Mesenchymal stem cell (in vitro differentiated cells and primary cell): ENCODE measurements at regions not wholly inside any gene's neighbourhood (a gene's known extent, or its start where the extent isn't known, plus 50 kb on each side); places are given as distances from the start of the nearest gene placed in this dataset.
A peak's percentile ranks its signal among the peaks of the same experiment; 100 is the strongest.

Source experiments
- DNase-seq: peaks from one replicate; pipeline ENCODE4 v3.0.0-alpha.2; 2013
- H2AFZ ChIP-seq: one replicate; pipeline ENCODE4 v1.6.1; 2013; ENCODE audit warnings: low read depth, mild to moderate bottlenecking, control low read depth, inconsistent platforms, low read length, moderate library complexity
- H2AK5ac ChIP-seq: 2 replicates; pipeline ENCODE4 v1.6.1; 2013; ENCODE audit warnings: low read length, moderate library complexity, mild to moderate bottlenecking, inconsistent platforms; ENCODE audit not compliant: severe bottlenecking
- H2BK120ac ChIP-seq: one replicate; pipeline ENCODE4 v1.6.1; 2013; ENCODE audit warnings: low read depth, mild to moderate bottlenecking, inconsistent platforms, low read length, moderate library complexity
- H2BK12ac ChIP-seq, 2 experiments: one replicate each; pipeline ENCODE4 v1.6.1; 2013; ENCODE audit warnings: inconsistent platforms in 2 of 2, low read length in 2 of 2, mild to moderate bottlenecking in 2 of 2, moderate library complexity in 2 of 2, control low read depth in 1 of 2
- H2BK15ac ChIP-seq: one replicate; pipeline ENCODE4 v1.6.1; 2013; ENCODE audit warnings: mild to moderate bottlenecking, low read depth, inconsistent platforms; ENCODE audit not compliant: poor library complexity, severe bottlenecking
- H2BK5ac ChIP-seq: 2 replicates; pipeline ENCODE4 v1.6.1; 2013; ENCODE audit warnings: low read depth, mild to moderate bottlenecking, low read length, control low read depth, inconsistent platforms; ENCODE audit not compliant: poor library complexity, severe bottlenecking
- H3K14ac ChIP-seq, 2 experiments: one replicate each; pipeline ENCODE4 v1.6.1; 2013; ENCODE audit warnings: inconsistent platforms in 2 of 2, low read length in 2 of 2, control low read depth in 1 of 2, mild to moderate bottlenecking in 1 of 2, moderate library complexity in 1 of 2
- H3K18ac ChIP-seq, 2 experiments: one replicate each; pipeline ENCODE4 v1.6.1; 2013; ENCODE audit warnings: inconsistent platforms in 2 of 2, low read length in 2 of 2, control low read depth in 1 of 2, low read depth in 1 of 2, mild to moderate bottlenecking in 1 of 2
- H3K23ac ChIP-seq, 2 experiments: one replicate each; pipeline ENCODE4 v1.6.1; 2013; ENCODE audit warnings: inconsistent platforms in 2 of 2, low read length in 2 of 2, mild to moderate bottlenecking in 2 of 2, moderate library complexity in 2 of 2, control low read depth in 1 of 2
- H3K27ac ChIP-seq: 2 replicates; pipeline ENCODE4 v1.5.1; 2013; ENCODE audit warnings: mild to moderate bottlenecking, moderate library complexity, low read length, control low read depth, inconsistent platforms; ENCODE audit not compliant: poor library complexity, severe bottlenecking
- H3K27me3 ChIP-seq, 2 experiments: 2 replicates each; pipeline versions ENCODE4 v1.6.1 to v1.7.0; 2013; ENCODE audit warnings: low read length in 2 of 2, mild to moderate bottlenecking in 2 of 2, moderate library complexity in 2 of 2, control low read depth in 1 of 2, inconsistent platforms in 1 of 2; ENCODE audit not compliant: control insufficient read depth in 1 of 2, insufficient read depth in 1 of 2
- H3K36me3 ChIP-seq, 2 experiments: 2 replicates each; pipeline versions ENCODE4 v1.6.1 to v1.7.0; 2013; ENCODE audit warnings: low read length in 2 of 2, control low read depth in 1 of 2, inconsistent platforms in 1 of 2, low read depth in 1 of 2, mild to moderate bottlenecking in 1 of 2; ENCODE audit not compliant: insufficient read depth in 2 of 2, control insufficient read depth in 1 of 2
- H3K4ac ChIP-seq, 2 experiments: one replicate each; pipeline ENCODE4 v1.6.1; 2013; ENCODE audit warnings: inconsistent platforms in 2 of 2, low read length in 2 of 2, mild to moderate bottlenecking in 2 of 2, moderate library complexity in 2 of 2, control low read depth in 1 of 2, low read depth in 1 of 2
- H3K4me1 ChIP-seq: 2 replicates; pipeline ENCODE4 v1.6.1; 2013; ENCODE audit warnings: low read depth, low read length, control low read depth; ENCODE audit not compliant: control insufficient read depth, insufficient read depth
- H3K4me2 ChIP-seq: 2 replicates; pipeline ENCODE4 v1.6.1; 2013; ENCODE audit warnings: low read length, mild to moderate bottlenecking, inconsistent platforms; ENCODE audit not compliant: poor library complexity, severe bottlenecking
- H3K4me3 ChIP-seq, 2 experiments: 2 replicates each; pipeline versions ENCODE4 v1.5.1 to v1.7.0; 2013; ENCODE audit warnings: low read length in 2 of 2, mild to moderate bottlenecking in 2 of 2, control low read depth in 1 of 2, low read depth in 1 of 2; ENCODE audit not compliant: insufficient read depth in 1 of 2
- H3K79me1 ChIP-seq: replicated peaks from 2 replicates; pipeline ENCODE4 v1.6.1; 2013; ENCODE audit warnings: mild to moderate bottlenecking, control low read depth, low read length, inconsistent platforms; ENCODE audit not compliant: poor library complexity, severe bottlenecking
- H3K9ac ChIP-seq: 2 replicates; pipeline ENCODE4 v1.7.0; 2013; ENCODE audit warnings: mild to moderate bottlenecking, low read length, moderate library complexity
- H3K9me3 ChIP-seq: 2 replicates; pipeline ENCODE4 v1.7.0; 2013; ENCODE audit warnings: mild to moderate bottlenecking, low read length; ENCODE audit not compliant: control insufficient read depth
- H4K8ac ChIP-seq: one replicate; pipeline ENCODE4 v1.6.1; 2013; ENCODE audit warnings: inconsistent platforms, mild to moderate bottlenecking, low read length, moderate library complexity
- H4K91ac ChIP-seq: one replicate; pipeline ENCODE4 v1.6.1; 2013; ENCODE audit warnings: mild to moderate bottlenecking, low read length, inconsistent platforms
- WGBS: methylation state at CpG from one replicate; pipeline ENCODE4 v1.1.7; 2013; ENCODE audit warnings: mixed read lengths; 5-methylcytosine and 5-hydroxymethylcytosine counted together

DNA sequence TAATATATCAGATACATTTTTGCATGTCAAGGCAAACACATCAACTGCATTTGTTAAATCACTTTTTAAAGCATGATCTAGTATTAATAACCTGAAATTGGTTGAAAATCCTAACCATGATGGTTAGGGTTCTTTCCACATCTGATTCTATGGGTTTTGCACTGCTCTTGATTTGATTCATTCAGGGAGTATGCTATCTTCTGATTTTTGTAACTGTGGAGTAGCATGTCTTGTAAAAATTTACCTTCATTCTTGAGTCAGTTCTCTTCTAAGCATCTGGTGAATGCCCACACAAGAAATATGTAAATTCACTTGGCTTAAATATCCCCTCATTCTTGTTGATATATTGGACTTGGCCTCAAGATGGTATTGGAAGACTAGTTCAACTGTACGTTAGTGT, 178.7 kb downstream of the KLF6 start:
- H2AFZ ChIP-seq, result no peak overlapping the region
- H3K9me3 ChIP-seq, result peaks cover 21% of the 10 kb centered on the region
- H3K4me1 ChIP-seq, result no peaks in the 10 kb centered on the region
- no peak overlapping the region for H2AK5ac ChIP-seq
- no peak overlapping the region for H3K27ac ChIP-seq
- H3K4me2 ChIP-seq, result no peak overlapping the region
- no peak overlapping the region for H2BK120ac ChIP-seq
- H2BK12ac ChIP-seq, result no peak overlapping the region
- H3K79me1 ChIP-seq, result no peaks in the 10 kb centered on the region
- no peaks in the 10 kb centered on the region for H3K27me3 ChIP-seq
- no peak overlapping the region for H2BK15ac ChIP-seq
- no peak overlapping the region for H3K14ac ChIP-seq
- no peak overlapping the region for H3K18ac ChIP-seq
- no peaks in the 10 kb centered on the region for H3K36me3 ChIP-seq
- no peak overlapping the region for H4K91ac ChIP-seq
- no peak overlapping the region for H3K4me3 ChIP-seq
- no peak overlapping the region for H3K9ac ChIP-seq
- H3K23ac ChIP-seq, result no peak overlapping the region
- no peak overlapping the region for H2BK5ac ChIP-seq
- DNase-seq, result no peak
- H4K8ac ChIP-seq, result no peak overlapping the region
- WGBS, result 100% methylated on average over 1 of the region's 1 CpG
- H3K4ac ChIP-seq, result no peak overlapping the region

DNA sequence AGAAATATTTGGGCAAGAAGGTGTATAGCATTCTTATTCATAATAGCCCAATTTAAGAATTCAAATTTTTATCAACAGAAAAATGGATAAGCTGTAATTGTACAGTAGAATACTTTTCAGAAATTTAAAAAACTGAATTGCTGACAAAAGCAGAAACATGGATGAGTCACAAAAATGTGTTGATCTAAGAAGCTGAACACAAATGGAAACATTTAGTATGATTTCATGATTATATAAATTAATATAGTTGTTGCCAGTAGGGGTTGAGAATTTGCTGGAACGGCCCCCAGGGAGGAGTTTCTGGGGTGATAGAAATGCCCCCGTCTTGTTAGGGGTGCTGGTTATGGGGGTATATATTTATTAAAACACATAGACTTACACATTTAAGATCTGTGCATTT, 179.1 kb downstream of the KLF6 start:
- Histone ChIP-seq H2BK15ac (no peak overlapping the region), H2BK120ac (no peak overlapping the region), H2AK5ac (no peak overlapping the region), H3K4me1 (no peaks in the 10 kb centered on the region), H3K36me3 (no peaks in the 10 kb centered on the region), H3K9me3 (peaks cover 17% of the 10 kb centered on the region), H3K4me2 (no peak overlapping the region), H3K79me1 (no peaks in the 10 kb centered on the region), H4K8ac (no peak overlapping the region), H3K9ac (no peak overlapping the region), H4K91ac (no peak overlapping the region), H3K14ac (no peak overlapping the region), H3K4me3 (no peak overlapping the region), H2BK5ac (no peak overlapping the region), H3K27ac (no peak overlapping the region), H2BK12ac (no peak overlapping the region), H2AFZ (no peak overlapping the region), H3K4ac (no peak overlapping the region), H3K27me3 (no peaks in the 10 kb centered on the region), H3K18ac (no peak overlapping the region), H3K23ac (no peak overlapping the region)
- DNase-seq, result no peak
- no CpG with 5 or more reads among the region's 2 CpGs for WGBS

DNA sequence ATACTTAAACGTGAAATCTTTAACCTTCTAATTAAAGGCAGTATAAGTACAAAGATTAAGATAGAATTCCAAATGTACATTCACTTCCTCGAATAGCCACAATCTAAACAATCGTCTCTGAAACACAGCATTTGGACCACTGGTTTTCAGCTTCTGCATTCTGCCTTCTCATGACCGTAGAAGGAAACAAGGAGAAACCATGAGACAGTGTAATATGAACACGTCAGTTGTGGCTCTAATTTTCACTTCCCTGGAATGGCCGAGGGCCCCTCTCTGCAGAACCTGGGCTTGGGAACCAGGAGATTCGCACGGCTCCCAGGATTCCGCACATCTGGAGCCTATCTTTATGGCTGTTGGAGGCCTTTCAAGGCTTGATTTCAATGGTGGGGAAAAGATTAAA, 189.3 kb downstream of the KLF6 start:
- Histone ChIP-seq H2BK5ac (no peak overlapping the region), H3K36me3 (no peaks in the 10 kb centered on the region), H3K4me2 (no peak overlapping the region), H3K23ac (no peak overlapping the region), H4K8ac (no peak overlapping the region), H3K14ac (no peak overlapping the region), H2AFZ (no peak overlapping the region), H3K18ac (no peak overlapping the region), H3K79me1 (peaks cover 2% of the 10 kb centered on the region), H2BK15ac (no peak overlapping the region), H2BK12ac (peak overlapping the region in 1 of 2 experiments; percentile 39), H3K9ac (no peak overlapping the region), H3K27me3 (peaks cover 0 to 5% of the 10 kb centered on the region in 2 experiments), H2AK5ac (no peak overlapping the region), H4K91ac (no peak overlapping the region), H3K4me1 (no peaks in the 10 kb centered on the region), H3K27ac (no peak overlapping the region), H3K4ac (no peak overlapping the region), H3K9me3 (no peaks in the 10 kb centered on the region), H2BK120ac (no peak overlapping the region), H3K4me3 (no peak overlapping the region)
- DNase-seq, result no peak
- 93% methylated on average over 8 of the region's 9 CpGs for whole genome bisulfite sequencing

DNA sequence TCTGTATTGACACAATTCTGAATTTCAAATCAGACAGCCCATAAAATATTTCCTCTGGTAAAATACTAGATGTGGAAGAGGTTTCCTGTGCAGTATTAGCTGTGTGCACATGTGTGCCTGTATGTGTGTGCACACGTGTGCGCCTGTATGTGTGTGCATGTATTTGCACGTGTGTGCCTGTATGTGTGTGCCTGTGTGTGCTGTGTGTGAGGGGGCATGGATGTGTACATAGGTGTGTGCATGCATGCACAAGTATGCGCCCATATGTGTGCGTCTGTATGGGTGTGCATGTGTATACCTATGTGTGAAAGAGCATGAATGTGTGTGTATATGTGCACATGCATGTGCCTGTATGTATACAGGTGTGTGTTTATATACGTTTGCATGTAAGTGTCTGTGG, 191.4 kb downstream of the KLF6 start:
- Histone ChIP-seq H2BK5ac (no peak overlapping the region), H2BK12ac (no peak overlapping the region), H3K9ac (no peak overlapping the region), H3K4me2 (no peak overlapping the region), H3K27ac (no peak overlapping the region), H3K23ac (no peak overlapping the region), H3K4ac (no peak overlapping the region), H2BK120ac (no peak overlapping the region), H4K8ac (no peak overlapping the region), H2AK5ac (no peak overlapping the region), H4K91ac (no peak overlapping the region), H3K9me3 (no peaks in the 10 kb centered on the region), H3K18ac (no peak overlapping the region), H3K27me3 (peaks cover 0 to 5% of the 10 kb centered on the region in 2 experiments), H3K4me3 (no peak overlapping the region), H3K4me1 (no peaks in the 10 kb centered on the region), H2AFZ (no peak overlapping the region), H3K79me1 (peaks cover 2% of the 10 kb centered on the region), H3K36me3 (no peaks in the 10 kb centered on the region), H3K14ac (no peak overlapping the region), H2BK15ac (no peak overlapping the region)
- no peak for DNase-seq
- WGBS, result 94% methylated on average over 6 of the region's 6 CpGs
